GM13977 (cell line): ENCODE measurements at regions not wholly inside any gene's neighbourhood (a gene's known extent, or its start where the extent isn't known, plus 50 kb on each side); places are given as distances from the start of the nearest gene placed in this dataset.

ENCODE experiments used
- DNase-seq: peaks from one replicate; pipeline ENCODE4 v3.0.0; 2012; ENCODE audit warnings: low spot score
- CTCF ChIP-seq: IDR thresholded peaks from 2 replicates; pipeline ENCODE4 v1.5.1; 2012; ENCODE audit warnings: mild to moderate bottlenecking, control low read depth; ENCODE audit not compliant: insufficient read depth; ENCODE audit errors: extremely low read depth, missing control alignments
- in situ Hi-C: fragments of 300-500 bp; cut with MboI; formaldehyde crosslinking; loops from one replicate; pipeline ENCODE4 v1.12.0; 2022; ENCODE audit warnings: low sequenced_read_pairs, low pct_unique_long_range_greater_than_20kb, mixed read lengths, inconsistent platforms; ENCODE audit not compliant: unreplicated experiment

GRCh38 chr7:26013551-26014083 is 138.4 kb upstream of the NFE2L3 start:
- in situ Hi-C loops, result no loop called here
- no peak for DNase-seq
- TF ChIP-seq CTCF, result no peak

- TF ChIP-seq CTCF, result no peak
- in situ Hi-C loops, result no loop called here
Measured at GRCh38 chr7:26022982-26023381, 129.0 kb upstream of the NFE2L3 start.

GRCh38 chr7:26029911-26030310 is 122.1 kb upstream of the NFE2L3 start:
- in situ Hi-C loops, result no loop called here
- DNase-seq, result no peak
- no peak for TF ChIP-seq CTCF

More at GRCh38 chr7:26022982-26023381, 129.0 kb upstream of the NFE2L3 start:
- no peak for DNase-seq

- in situ Hi-C loops, result no loop called here
Measured at GRCh38 chr7:26034391-26034790, 117.6 kb upstream of the NFE2L3 start.

GRCh38 chr7:26035552-26035951 is 116.4 kb upstream of the NFE2L3 start:
- no peak for DNase-seq
- in situ Hi-C loops, result no loop called here
- no peak for TF ChIP-seq CTCF

More at GRCh38 chr7:26034391-26034790, 117.6 kb upstream of the NFE2L3 start:
- no peak for TF ChIP-seq CTCF
- no peak for DNase-seq

GRCh38 chr7:26036092-26036491 is 115.9 kb upstream of the NFE2L3 start:
- DNase-seq, result no peak
- TF ChIP-seq CTCF, result no peak
- in situ Hi-C loops, result no loop called here
